NCI-H510A treated with DMSO at 0.1 percent for 48 hours (cell line): ENCODE measurements at regions not wholly inside any gene's neighbourhood (a gene's known extent, or its start where the extent isn't known, plus 50 kb on each side); places are given as distances from the start of the nearest gene placed in this dataset.

Source experiments
- DNase-seq: peaks from one replicate; lab custom pipeline; 2025; lab: John Stamatoyannopoulos, UW

DNA sequence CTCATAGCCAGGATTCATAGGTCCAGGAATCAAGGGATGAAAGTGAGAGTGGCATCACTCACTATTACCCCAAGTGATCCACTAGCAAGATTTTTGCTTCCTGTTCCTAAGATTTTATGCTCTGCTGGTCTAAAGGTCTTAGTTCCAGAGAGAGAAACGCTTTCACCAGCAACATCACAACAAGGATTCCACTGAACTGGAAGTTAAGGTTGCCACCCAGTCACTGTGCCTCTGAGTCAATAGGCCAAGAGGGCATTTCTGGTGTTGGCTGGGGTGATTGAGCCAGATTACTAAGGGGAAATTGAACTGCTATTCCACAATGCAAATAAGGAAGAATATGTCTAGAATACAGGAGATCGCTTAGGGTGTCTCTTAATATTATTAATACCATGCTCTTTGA lies 142.5 kb upstream of the ARID2 start:
- DNase-seq = no peak

GRCh38 chr12:45587877-45588533 lies 141.5 kb upstream of the ARID2 start:
- DNase-seq = no peak

DNA sequence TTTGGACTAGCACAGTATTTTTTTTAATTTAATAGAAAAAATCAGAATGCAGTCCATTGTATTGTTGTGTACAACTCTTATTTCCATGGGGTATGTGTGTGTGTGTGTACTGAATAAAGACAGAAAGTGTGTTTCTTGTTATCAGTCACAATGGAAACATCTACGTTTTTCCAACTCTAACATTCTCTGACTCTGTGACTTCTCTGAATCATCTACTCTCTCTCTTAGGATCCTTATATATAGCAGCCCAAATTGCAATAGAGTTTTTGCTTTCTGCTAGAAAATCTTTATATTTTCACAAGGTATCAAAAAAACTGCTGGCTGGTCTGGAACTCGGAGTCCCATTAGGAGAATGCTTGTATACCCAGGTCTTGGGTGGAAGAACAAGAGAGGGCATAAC lies 138.9 kb upstream of the ARID2 start:
- no peak for DNase-seq

DNA sequence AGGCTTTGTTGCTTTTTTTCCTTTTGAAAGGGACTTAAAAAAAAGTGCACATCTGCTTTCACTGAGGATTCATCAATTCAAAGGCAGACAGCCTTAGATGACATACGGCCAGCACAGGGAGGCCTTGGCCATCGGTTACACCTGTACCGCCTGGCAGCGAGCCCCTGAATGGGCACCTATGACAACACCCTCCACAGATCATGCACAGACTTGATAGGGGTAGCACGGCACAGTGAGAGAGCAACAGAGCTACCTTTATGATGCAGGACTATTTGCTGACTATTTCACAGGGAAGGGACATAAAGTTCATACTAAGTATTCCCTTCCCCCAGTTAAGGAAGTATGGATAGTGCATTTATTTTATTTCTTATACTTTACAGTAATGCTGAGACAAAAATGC lies 137.9 kb upstream of the ARID2 start:
- no peak for DNase-seq

- DNase-seq = no peak
Observed at GRCh38 chr12:45596366-45596765, 133.1 kb upstream of the ARID2 start.

DNA sequence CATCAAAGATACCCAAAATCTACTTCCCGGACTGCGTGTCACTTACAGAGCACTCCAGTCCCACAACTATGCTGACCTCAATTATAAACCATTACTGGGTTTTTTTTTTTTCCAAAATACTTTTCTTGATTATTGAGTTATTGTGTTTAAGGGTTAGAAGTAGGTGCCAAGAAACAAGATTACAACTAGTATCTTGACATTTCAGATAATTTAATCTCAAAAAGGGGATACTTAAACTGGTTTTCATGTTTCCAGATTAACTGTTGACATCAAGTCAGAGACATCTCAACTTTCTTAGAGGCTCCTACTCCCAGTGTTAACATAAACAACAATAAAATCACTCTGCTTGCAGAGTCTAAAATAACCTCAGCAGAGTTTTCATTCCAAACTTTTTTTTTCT lies 131.2 kb upstream of the ARID2 start:
- no peak for DNase-seq

- DNase-seq = no peak
Observed at GRCh38 chr12:45598761-45599160, 130.7 kb upstream of the ARID2 start.

- DNase-seq = no peak
Observed at GRCh38 chr12:45599196-45599595, 130.3 kb upstream of the ARID2 start.

DNA sequence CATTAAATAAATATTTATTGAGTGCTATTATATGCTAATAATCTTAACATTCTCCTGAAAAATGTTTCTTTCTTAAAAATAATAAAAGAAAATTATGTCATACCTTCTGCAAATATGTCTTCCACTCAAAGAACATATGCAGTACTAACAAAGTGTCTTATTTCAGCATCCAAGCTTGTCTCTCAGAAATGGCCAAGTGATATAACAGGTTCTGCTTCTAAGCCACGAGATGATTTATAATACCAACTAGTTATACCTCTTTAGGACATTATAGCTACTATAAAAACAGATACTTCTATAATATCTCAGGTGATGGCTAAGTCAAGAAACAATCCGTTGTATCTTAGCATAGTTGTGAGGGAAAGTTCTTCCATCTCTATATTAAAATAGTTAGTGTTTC lies 128.1 kb upstream of the ARID2 start:
- DNase-seq = peak; percentile 9

DNA sequence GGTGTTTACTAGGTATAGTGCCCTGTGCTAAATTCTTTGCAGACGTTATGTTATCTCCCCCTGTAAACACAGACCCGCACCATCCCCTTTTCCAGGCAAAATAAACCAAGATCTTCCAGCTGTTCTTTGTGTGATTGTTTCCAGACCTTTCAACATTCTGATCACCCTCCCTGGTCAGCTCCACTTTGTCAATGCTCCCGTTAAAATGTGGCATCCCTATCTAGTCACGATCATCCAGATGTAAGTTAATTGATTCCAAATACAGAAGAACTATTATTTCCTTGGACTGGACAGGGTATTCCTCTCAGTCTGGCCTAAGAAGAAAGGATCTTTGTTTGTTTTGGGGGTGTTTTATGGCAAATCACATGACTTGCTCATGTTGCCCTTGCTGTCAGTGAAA lies 127.6 kb upstream of the ARID2 start:
- DNase-seq = no peak

GRCh38 chr12:45605624-45606023 lies 123.9 kb upstream of the ARID2 start:
- no peak for DNase-seq

- no peak for DNase-seq
Observed at GRCh38 chr12:45611061-45611460, 118.4 kb upstream of the ARID2 start.

- DNase-seq = no peak
Observed at GRCh38 chr12:45611495-45611894, 118.0 kb upstream of the ARID2 start.

- no peak for DNase-seq
Observed at GRCh38 chr12:45612044-45612794, 117.3 kb upstream of the ARID2 start.

GRCh38 chr12:45613296-45613695 lies 116.2 kb upstream of the ARID2 start:
- DNase-seq = no peak

DNA sequence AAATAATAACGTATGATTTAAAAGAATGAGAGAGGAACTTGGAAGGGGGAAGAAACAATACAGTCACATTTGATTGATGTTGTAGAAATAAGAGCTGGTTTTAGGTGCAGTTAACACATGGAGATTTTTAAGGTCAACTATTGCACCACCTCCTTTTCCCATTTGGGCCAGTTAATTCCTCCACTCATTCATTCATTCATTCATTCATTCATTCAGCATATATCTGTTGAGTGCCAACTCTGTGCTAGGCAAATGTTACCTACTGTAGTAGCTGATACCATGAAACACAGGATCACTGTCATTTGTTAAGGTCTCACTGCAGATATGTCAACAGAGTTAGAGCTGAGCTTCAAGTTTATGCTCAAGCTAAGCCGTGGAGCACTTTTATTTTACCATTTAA lies 115.7 kb upstream of the ARID2 start:
- DNase-seq = no peak

DNA sequence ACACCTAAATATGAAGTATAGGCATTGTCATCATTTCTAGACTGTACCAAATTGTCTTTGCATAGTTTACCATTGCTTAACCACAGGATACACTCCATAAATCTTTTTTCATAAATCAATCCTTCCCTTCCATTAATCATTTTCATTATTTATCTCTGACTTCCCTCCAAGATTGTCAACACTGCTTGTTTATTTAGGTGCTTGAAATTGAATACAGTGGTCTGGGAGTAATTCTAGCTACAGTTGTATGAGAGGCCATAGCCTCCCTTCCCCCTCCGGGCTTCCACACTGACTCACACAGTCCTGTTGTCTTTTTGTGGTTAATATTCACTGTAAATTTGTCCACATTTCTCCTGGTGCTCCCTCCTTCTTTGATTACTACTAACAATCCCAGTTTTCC lies 114.2 kb upstream of the ARID2 start:
- DNase-seq = peak; percentile 68

DNA sequence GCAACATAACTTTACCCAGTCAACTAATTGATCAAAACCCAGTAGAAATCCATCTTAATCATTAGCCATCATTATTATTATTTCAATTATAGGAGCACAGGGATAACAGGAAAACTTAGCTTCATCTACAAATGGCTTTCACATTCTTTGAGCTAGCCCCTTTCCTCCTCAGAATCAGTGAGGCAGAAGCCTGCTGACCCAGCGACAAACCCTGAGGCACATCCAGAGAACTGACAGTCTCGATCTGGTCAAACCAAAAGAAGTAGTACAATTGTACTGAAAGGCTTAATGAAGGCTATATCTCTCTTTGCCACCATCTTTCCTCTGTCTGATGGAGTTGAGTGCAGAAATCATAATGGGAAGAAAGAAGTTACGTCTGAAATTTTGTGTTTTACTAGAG lies 109.8 kb upstream of the ARID2 start:
- DNase-seq = no peak

DNA sequence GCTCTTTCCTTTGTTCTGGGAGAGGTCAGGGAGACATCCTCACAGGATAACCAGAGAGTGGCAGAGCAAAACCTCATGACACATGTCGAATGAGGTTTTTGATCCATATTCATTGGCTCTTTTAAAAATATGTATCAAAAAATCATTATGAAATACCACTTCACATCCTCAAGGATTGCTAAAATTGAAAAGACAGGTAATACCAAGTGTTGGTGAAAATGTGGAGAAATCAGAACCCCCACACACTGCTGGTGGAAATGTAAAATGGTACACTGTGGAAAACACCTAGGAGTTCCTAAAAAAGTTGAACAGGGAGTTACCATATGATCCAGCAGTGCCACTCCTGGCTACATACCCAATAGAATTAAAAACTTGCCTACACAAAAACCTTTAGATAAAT lies 107.8 kb upstream of the ARID2 start:
- DNase-seq = no peak

DNA sequence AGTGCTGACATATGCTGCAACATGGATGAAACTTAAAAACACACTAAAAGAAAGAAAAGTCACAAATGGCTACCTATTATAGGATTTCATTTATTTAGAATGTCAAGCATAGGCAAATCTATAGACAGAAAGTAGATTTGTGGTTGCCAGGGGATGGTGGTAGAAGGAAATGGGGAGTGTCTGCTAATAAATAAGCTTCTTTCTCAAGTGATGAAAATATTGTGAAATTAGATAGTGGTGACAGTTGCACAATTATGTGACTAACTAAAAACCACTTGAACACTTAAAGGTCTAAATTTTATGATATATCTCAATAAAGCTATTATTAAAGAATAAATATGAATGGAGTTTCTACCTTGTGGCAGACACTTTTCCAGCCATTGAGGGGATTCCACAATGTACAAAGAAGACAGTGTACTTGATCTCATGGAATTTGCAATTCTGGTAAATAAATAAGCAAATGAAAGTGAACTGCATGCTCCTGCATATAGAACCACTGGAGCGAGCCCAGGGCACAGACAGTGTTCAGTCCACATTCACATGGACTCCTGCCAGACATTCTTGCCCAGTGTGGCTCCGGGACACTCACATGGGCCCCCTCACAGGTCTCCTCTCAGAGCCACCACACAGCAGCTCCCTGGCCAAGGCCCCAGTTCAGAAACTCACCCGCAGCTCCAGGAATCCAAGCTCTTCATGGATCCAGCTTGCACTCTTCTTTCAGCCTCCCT lies 107.1 kb upstream of the ARID2 start:
- DNase-seq = no peak

DNA sequence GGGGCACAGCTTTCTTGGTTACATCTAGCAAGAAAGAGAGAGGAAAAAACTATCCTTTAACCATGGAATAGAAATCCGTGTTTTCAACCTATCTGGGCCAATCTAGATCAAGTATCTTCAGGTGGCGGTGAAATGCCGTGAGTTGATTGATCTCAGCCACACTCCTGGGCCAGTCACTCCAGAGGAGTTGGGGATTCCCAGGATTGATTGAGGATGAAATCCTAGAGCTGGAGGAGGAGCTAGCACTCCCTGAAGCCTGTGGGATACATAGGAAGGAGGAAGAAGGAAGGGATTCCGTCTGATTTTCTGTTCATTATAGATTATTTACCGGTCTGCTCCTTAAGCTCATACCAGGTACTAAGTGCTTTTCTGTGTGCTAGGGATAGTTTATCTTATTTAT lies 106.3 kb upstream of the ARID2 start:
- no peak for DNase-seq

DNA sequence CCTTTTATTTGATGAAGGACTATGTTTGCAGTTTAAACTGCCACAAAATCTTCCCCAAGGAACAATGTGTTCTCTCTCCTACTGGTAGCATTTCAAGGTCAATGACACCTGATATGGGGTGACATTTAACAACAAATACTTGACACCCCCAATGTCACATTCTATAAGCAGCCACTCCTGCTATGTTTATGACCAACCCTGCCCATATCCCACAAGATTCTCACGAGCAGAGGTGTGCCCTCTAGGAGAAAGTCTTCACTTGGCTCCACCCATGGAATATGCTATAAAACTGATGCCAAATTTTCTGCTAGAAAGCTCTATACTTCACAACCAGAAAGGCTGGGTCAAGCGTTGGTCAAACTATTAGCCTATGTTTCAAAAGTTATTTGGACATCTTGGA lies 105.6 kb upstream of the ARID2 start:
- no peak for DNase-seq

DNA sequence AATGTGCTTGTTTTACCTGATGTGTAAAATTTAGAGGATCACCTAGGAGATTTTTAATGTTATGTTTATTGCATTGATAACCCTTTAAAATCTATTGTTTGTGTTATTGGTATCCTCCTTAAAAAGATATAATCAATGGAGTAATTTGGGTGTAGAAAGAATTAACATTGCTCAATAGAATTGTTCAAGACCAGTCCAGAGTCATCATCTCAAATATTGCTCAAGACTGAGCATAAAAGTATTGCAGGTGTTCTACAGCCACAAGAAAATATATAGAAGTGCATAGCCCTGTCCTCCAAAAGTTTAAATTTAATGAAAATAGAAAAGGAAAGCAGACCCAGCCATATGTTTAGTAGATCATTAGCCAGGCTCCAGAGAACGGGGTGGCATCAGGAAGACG lies 102.5 kb upstream of the ARID2 start:
- no peak for DNase-seq
